Hippocampal formation (tissue), 2 donors: ENCODE measurements at regions not wholly inside any gene's neighbourhood (a gene's known extent, or its start where the extent isn't known, plus 50 kb on each side); places are given as distances from the start of the nearest gene placed in this dataset.

Experiments used
- DNase-seq, 2 donors: peaks; one replicate each; lab custom pipeline; 2025; lab: John Stamatoyannopoulos, UW

- DNase-seq = no peak
These were observed 733.0 kb upstream of the KIRREL3 start for GRCh38 chr11:127733552-127733951.

DNA sequence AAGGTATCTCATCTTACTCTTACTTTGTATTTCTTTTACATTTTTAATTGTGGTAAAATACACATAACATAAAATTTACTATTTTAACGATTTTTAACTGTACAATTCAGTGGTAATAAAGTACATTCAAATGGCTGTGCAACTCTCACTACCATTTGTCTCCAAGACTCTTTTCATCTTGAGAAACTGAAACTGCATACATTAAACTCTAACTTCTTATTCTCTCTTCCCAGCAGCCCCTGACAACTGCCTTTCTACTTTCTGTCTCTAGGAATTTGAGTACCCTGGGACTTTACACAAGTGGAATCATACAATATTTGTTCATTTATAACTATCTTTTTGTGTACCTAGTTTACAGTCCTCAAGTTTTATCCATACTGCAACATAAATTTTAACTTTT, 725.8 kb upstream of the KIRREL3 start:
- DNase-seq = no peak

DNA sequence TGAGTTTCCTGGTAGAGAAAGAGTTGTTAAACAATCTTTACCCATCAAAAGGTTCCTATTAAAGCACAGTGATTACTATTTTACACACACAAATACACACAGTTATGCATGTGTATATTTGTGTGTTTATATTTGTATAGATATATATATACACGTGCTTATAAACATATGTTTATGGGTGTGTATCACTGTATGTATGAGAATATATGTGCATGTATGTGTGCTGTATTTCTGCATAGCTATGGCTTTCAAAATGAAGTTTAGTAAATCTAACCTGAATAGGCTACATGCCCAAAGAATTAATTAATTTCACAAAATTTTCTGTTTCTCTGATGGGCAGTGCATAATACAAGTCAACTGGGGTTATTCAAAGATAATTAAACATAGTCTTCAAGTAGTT, 723.1 kb upstream of the KIRREL3 start:
- DNase-seq = no peak

- DNase-seq = no peak
These were observed 712.7 kb upstream of the KIRREL3 start for GRCh38 chr11:127713226-127713625.

DNA sequence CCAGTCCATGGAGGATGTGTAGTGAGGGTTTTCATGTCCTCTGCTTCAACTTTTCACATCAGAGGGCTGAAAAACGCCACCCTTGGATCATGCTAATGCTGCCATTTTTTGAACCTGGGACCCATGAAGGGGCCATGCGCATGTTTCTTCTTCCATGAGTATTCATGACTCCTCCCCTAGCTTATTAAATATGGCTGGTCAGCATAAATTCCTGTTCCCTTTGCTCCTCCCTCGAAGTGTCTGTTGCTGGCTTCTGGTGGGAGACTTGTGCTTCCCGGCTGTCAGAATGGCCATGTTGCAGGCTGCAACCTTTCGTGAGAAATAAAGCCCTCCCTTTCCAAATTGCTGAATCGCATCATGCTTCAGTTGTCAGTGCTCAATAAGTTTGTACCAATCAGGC, 711.2 kb upstream of the KIRREL3 start:
- no peak for DNase-seq

DNA sequence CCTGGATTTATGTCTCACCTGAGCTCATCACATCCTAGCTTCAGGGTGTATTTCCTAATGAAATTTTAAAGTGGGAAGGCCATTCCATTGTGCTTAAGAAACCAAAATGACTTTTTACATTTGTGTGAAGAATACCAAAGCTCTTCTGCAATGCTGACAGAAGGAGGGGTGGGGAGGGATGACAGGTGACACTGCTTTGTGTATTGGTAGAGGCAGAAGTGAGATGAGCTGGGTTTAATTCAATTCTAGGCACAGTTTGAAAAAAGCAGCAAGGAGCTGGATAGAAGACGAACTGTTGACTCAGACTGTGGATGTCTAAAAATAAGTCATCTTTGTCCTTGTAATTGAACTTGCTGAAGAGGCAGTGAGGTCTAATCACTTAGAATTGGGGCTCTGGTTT, 710.3 kb upstream of the KIRREL3 start:
- DNase-seq = no peak

GRCh38 chr11:127709960-127710359, 709.4 kb upstream of the KIRREL3 start:
- DNase-seq = no peak

DNA sequence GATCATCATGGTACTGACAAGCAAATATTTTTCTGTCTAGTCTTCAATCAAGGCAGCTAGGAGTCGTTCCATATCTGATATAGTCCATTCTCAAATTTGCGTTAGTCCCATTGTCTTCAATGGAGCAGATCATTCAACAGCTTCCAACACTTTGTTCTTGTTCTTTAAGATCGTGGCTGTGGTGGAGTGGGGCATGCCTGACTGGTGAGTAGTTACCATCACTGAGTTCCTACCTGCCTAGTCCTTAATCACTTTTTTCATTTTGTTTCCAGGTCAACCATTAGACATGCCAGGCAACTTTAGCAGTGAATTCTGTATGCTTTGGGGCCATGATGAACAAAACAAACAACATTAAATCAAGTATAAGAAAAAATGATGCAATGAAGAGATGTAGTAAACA, 693.1 kb upstream of the KIRREL3 start:
- DNase-seq = no peak

- no peak for DNase-seq
These were observed 682.8 kb upstream of the KIRREL3 start for GRCh38 chr11:127683321-127683720.

GRCh38 chr11:127679816-127680545, 679.4 kb upstream of the KIRREL3 start:
- no peak for DNase-seq

DNA sequence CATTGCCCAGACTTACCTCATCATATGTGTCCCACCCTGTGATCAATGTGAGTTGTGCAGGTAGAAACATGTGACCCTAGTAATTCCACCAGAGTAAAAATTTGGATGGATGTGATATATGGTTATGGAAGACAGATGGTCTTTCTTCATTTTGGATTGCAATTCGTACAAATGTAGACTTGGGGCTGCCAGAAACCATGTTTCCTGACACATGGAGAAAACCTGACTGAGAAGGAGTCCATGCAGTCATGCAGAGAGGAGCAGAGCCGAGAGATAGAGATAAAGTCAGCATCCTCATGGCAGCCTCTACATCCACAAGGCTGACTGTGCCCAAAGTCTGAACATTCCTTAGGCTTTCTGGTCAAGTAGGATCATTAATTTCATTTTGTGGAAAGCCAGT, 678.1 kb upstream of the KIRREL3 start:
- DNase-seq = no peak

- no peak for DNase-seq
These were observed 677.3 kb upstream of the KIRREL3 start for GRCh38 chr11:127677660-127678425.

- DNase-seq = no peak
These were observed 675.0 kb upstream of the KIRREL3 start for GRCh38 chr11:127675581-127675980.

DNA sequence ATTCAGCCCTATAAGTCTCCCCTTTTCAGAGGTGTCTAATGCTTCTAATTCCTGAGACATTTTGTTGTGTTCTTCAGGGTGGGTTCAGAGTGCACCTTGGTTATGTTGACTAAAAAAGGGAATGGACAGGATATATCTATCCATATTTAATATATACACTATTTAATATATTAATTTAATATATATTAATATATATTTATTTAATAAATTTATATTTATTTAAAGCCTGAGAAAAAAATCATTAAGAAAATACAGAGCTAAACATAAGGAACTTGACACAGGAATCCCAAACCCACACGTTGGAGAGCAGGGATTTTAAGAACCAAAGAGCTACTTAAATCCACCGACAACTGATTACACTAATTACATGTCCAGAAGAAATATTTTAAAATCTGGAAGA, 674.2 kb upstream of the KIRREL3 start:
- DNase-seq = no peak

DNA sequence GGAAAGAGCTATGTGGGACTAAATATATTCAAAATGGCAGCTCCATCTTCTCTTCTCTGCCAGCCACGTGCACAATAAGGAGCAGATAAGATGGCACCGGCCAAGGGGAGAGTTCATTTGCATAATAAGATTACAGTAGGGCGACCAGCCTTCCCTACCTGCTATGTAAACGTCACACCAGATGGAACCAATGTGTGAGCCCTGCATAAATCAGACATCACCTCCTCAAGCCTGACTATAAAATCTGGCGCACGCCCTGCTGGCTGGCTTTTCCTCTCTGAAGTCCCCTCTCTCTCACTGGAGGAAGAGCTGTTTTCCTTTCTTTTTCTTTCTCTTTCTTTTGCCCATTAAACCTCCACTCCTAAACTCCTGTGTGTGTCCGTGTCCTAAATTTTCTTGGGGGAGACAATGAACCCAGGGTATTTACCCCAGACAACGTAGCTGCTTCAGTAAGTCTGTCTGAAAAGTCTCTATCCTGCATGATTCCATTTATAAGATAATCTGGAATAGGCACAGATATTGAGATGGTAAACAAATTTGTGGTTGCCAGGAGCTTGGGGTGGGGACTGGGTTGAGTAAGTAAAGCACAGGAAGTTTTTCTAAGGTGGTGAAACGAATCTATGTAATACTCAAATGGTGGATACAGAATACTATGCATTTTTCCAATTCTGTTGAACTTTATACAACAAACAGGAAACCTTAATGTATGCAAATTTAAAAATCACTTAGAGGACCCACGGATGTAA, 670.0 kb upstream of the KIRREL3 start:
- no peak for DNase-seq

- no peak for DNase-seq
These were observed 655.7 kb upstream of the KIRREL3 start for GRCh38 chr11:127656116-127656836.

GRCh38 chr11:127653076-127653475, 652.5 kb upstream of the KIRREL3 start:
- no peak for DNase-seq

DNA sequence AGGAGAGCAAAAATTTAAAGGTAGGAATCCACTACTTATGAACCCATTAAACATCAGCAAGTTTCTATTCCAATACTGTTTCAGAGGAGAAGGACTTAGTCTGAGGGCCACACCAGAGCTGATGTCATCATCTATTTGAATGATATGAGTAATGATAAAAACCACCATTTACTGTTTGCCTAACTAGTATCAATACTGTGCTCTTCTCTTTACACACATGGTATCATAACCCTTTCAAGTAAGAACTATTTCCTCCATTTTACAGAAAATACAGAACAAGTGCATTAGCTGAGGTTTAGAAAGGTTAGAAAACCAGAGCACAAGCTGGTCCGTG, 651.3 kb upstream of the KIRREL3 start:
- no peak for DNase-seq

DNA sequence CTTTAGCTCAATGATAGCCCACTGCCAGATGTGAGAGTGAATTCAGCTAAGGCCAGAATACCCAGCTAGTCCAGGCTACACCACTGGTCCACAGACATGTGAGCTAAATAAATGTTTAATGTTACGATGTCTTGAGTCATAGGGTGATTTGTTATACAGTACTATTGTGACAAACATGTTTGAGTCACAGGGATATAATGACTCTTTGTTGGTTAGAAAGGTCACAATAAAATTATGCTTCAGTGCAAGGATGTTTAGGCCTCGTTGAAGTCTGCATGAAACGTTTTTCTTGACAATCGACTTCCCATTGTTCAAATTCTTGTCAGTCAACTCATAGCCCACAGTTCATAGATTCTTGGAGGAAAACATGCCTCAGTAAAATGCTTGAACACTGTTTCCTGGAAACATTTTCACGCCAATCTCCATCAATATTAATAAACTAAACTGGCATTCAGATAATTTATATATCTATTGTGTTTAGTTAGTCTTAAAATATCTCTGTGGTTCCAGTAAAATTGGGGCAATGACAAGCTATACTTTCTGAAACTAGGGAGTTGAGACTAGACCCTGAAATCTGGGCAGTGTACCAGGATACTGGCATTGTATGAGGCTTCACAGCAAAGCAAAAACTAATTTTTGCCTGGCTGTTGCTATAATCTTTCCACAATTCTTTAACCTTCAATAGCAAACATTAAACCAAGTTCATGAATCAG, 650.8 kb upstream of the KIRREL3 start:
- no peak for DNase-seq

- no peak for DNase-seq
These were observed 649.4 kb upstream of the KIRREL3 start for GRCh38 chr11:127649958-127650357.

- DNase-seq = no peak
These were observed 648.5 kb upstream of the KIRREL3 start for GRCh38 chr11:127649071-127649470.

DNA sequence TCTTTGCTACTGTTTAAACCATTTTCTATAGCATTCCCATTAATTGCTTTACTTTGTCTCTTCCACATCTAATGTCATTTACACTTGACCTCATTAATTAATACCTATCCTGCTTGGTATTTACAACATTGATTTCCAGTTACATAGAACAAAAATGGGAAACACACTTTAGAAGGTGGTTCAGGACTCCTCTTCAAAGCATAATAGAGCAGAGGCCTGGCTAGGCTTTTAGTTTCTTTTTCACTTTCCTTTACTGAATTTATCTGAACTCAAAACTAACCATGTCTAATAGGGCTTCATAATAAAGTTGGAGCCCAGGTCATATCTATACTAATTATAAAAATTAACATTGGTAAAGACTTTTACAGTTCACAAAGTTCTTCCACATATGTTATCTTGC, 648.0 kb upstream of the KIRREL3 start:
- DNase-seq = no peak
